RPMI8226 (cell line): ENCODE measurements at regions not wholly inside any gene's neighbourhood (a gene's known extent, or its start where the extent isn't known, plus 50 kb on each side); places are given as distances from the start of the nearest gene placed in this dataset.

Experiments used
- DNase-seq: peaks from one replicate; pipeline ENCODE4 v3.0.0-alpha.2; 2015

GRCh38 chr1:96966536-96967138 is 245.1 kb downstream of the PTBP2 start:
- DNase-seq: peak; percentile 60

- DNase-seq: no peak
Measured at GRCh38 chr1:96967311-96967710, 245.7 kb downstream of the PTBP2 start.

- DNase-seq: no peak
Measured at GRCh38 chr1:96968541-96968940, 247.0 kb downstream of the PTBP2 start.

- no peak for DNase-seq
Measured at GRCh38 chr1:96968983-96969382, 247.4 kb downstream of the PTBP2 start.

- no peak for DNase-seq
Measured at GRCh38 chr1:96969656-96970163, 248.1 kb downstream of the PTBP2 start.

GRCh38 chr1:96971439-96971838 is 249.9 kb downstream of the PTBP2 start:
- DNase-seq: no peak

GRCh38 chr1:96971849-96972602 is 250.4 kb downstream of the PTBP2 start:
- DNase-seq: no peak

- DNase-seq: no peak
Measured at GRCh38 chr1:96973605-96974004, 252.0 kb downstream of the PTBP2 start.

GRCh38 chr1:96978444-96978843 is 256.9 kb downstream of the PTBP2 start:
- DNase-seq: no peak

GRCh38 chr1:96978901-96979300 is 257.3 kb downstream of the PTBP2 start:
- DNase-seq: no peak

- DNase-seq: no peak
Measured at GRCh38 chr1:96979304-96980268, 258.0 kb downstream of the PTBP2 start.

GRCh38 chr1:96980448-96980847 is 258.9 kb downstream of the PTBP2 start:
- no peak for DNase-seq

- no peak for DNase-seq
Measured at GRCh38 chr1:96981181-96981580, 259.6 kb downstream of the PTBP2 start.

GRCh38 chr1:96982118-96982517 is 260.5 kb downstream of the PTBP2 start:
- DNase-seq: no peak

- DNase-seq: no peak
Measured at GRCh38 chr1:96983866-96984265, 262.3 kb downstream of the PTBP2 start.

- DNase-seq: no peak
Measured at GRCh38 chr1:96987186-96987703, 265.7 kb downstream of the PTBP2 start.

- no peak for DNase-seq
Measured at GRCh38 chr1:96989302-96989701, 267.7 kb downstream of the PTBP2 start.

- no peak for DNase-seq
Measured at GRCh38 chr1:96990136-96990535, 268.6 kb downstream of the PTBP2 start.

- DNase-seq: no peak
Measured at GRCh38 chr1:96991261-96991660, 269.7 kb downstream of the PTBP2 start.

- no peak for DNase-seq
Measured at GRCh38 chr1:96992871-96993270, 271.3 kb downstream of the PTBP2 start.

- DNase-seq: no peak
Measured at GRCh38 chr1:96995351-96995750, 273.8 kb downstream of the PTBP2 start.

GRCh38 chr1:96996001-96996400 is 274.4 kb downstream of the PTBP2 start:
- DNase-seq: no peak

GRCh38 chr1:96997717-96998116 is 276.1 kb downstream of the PTBP2 start:
- DNase-seq: no peak
